HG03097 (cell line): ENCODE measurements at regions not wholly inside any gene's neighbourhood (a gene's known extent, or its start where the extent isn't known, plus 50 kb on each side); places are given as distances from the start of the nearest gene placed in this dataset.
"Not testable (repeated sequence)": the region's sequence is repeated elsewhere in the genome, so short reads cannot be mapped to it uniquely, and the experiment has no call there.

ENCODE experiments used
- ATAC-seq: cut with Tn5 transposase; IDR thresholded peaks from one replicate; pipeline ENCODE4 v1.9.1; 2021; ENCODE audit not compliant: unreplicated experiment, low FRiP score

DNA sequence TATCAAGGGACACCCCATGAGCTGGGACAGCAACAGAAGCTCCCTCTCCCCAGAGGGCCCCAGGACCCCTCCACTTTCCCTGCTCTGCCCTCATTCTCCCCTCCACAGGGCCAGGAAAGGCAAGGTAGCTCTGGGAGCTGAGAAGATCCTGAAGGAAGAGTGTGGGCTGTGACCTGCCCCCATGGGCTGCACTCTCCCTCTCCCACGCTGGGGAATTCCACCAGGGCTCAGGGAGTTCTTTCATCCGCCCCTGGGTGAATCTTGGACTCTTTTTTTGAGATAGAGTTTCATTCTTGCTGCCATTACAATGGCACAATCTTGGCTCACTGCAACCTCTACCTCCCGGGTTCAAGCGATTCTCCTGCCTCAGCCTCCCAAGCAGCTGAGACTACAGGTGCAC lies 73.8 kb downstream of the C9orf50 start:
- no peak for ATAC-seq

GRCh38 chr9:129545876-129546275 lies 75.0 kb downstream of the C9orf50 start:
- not testable (repeated sequence) for ATAC-seq

DNA sequence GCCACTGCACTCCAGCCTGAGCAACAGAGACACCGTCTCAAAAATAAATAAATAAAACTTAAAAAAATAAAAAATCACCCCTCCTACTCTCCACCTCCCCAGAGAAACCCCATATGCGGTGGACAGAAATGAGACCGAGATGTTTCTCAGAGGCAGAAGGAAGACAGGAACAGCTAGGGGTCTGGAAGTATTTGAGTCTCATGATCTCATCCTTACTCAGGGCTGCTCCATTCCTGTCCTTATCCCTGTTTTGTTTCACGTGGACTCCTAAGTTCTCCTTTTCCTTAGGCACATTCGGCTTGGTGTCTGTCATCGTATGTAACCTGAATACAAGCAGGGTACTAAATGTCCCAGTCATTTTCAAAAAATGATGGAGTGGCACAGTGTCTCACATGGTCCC lies 76.1 kb downstream of the C9orf50 start:
- no peak for ATAC-seq

DNA sequence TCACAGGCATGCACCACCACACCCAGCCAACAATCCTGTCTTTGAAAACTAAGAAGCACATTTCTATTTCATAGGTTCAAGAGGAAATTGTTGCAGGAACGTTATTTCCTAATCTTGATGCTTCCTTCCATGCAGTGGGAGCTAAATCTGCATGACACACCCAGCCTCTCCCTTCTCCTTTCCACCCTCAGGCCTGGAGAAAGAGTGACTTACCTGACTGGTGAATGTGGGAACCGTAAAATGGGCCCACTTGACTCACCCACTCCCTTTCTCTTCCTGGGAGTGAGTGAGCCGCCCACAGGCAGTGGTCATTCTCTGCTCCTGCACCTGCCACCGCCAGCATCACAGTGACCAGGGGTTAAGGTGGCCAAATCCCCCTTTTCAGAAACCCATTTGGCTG lies 78.2 kb downstream of the C9orf50 start:
- no peak for ATAC-seq

DNA sequence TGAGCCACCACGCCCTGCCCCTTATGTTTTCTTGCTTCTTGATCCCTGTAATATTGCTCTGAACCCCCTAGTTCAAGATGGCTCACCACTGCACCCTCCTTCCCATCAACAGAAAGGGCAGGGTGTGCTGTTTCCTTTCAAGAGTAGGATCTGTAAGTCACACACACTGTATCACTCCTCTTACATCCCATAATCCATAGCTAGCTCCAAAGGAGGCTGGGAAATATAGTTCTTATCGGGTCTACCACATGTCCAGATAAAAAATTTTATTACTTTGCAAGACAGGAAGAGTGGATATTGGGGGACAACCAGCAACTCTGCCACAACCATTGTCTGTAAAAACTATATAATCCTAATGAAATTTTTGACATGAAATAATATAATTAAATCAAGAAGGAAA lies 79.6 kb downstream of the C9orf50 start:
- no peak for ATAC-seq

- no peak for ATAC-seq
These were observed 81.5 kb downstream of the C9orf50 start for GRCh38 chr9:129539446-129539845.

DNA sequence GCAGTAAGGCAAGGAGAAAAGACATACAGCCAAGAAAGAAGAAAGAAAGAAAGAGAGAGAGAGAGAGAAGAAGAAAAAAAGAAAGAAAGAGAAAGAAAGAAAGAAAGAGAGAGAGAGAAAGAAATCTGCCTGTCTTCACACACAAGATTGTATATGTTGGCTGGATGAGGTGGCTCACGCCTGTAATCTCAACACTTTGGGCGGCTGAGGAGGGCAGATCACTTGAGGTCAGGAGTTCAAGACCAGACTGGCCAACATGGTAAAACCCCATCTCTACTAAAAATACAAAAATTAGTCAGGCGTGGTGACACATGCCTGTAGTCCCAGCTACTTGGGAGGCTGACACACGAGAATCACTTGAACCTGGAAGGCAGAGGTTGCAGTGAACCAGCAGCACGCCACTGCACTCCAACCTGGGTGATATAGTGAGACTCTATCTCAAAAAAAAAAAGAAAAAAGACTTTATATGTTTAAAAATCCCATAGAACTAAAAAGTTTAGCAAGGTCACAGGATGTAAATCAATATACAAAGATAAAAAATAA lies 89.0 kb downstream of the C9orf50 start:
- not testable (repeated sequence) for ATAC-seq

GRCh38 chr9:129527955-129528354 lies 92.9 kb downstream of the C9orf50 start:
- ATAC-seq = not testable (repeated sequence)

DNA sequence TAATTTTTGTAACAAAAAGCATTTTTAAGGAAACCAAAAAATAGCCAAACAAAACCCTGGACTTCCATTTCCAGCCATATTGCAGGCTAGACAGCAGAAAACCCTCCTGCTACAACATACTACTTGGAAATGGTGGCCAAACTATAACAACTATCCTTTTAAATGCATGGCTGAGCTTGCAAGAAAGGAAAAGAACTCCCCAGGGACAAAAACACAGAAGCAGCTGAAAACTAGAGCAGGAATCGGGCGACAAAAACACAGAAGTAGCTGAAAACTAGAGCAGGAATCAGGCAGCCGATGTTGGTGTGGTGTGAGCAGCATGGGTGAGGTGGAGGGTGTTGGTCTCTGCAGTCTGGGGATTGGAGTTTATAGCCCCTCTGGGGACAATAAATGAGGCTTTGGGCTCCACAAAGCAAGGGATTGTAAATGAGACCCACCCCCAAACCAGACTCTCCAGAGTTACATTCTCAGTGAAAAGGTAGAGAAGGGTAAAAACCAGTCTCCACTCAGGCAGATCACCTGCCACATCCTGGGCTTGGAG lies 95.2 kb downstream of the C9orf50 start:
- ATAC-seq = no peak

DNA sequence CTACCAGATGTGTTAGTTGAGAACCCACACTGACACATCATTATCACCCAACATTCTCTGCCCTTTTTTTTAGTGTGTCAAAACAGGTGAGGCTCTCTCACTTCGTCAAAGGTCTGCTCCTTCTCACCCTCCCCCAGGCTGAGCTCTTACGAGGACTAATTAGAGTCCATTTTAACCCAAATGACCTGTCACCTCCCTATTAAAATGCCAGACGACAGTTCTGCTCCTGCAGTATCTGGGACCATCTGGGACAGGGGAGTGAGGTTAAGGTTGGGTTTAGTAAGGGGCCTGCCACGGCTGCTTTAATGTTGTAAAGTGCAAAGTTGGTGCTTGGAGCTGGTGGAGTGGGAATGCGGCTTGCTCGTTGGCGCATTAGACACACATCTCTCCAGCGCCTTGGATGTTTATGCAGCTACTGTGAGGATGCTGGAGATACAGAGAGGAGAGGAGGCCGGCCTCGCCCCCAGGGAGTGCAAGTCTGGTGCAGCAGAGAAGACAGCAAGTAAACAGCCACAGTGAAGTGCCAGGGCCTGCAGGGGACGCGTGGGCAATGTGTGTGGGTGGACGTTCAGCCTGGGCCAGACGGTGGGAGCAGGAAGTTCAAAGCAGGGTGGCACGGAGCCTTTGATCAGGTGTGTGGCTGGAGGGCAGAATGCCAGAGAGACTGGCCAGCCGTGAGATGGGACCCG lies 96.2 kb downstream of the C9orf50 start:
- ATAC-seq = no peak

DNA sequence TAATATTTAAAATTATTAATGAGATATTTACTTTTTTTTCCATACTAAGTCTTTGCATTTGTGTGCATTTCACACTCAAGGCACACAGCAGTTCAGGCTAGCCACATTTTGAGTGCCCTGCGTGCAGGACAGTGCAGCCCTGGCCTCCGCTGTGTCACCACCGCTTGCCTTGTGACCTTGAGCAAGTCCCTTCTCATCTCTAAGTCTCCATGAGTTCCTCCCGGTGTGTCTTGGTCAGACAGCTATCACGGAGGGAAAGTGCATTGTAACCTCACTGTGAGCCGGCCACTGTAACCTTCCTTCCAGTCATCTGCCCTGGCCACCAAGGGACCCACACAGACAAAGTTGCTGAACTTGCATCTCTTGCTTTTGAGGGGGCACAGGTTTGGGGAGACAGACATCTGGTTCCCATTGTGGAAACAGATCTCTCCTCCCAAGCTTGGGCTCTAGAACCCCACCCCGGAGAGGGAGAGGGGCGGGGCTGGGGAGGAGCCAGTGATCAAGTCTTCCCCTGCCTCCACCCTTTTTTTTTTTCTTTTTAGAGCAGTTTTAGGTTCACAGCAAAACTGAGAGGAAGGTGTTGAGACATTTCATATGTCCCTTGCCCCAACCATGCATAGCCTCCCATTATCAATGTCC lies 96.8 kb downstream of the C9orf50 start:
- ATAC-seq = no peak

DNA sequence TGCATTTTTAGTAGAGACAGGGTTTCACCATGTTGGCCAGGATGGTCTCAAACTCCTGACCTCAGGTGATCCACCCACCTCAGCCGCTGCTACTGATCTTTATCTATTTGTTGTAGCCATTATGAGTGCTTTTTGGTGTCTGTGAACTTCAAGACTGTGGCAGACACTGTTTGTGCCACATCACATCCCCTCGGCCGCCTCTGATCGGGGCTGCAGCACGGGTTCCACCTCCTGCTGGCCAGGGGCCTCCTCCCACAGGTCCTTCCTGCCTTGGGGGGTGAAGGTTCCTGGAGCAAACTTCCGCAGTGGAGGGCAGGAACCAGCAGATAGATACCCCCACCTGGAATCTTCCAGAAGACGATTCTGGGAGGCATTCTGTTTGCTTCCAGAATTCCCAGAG lies 98.5 kb downstream of the C9orf50 start:
- no peak for ATAC-seq

GRCh38 chr9:129520082-129520481 lies 100.8 kb downstream of the C9orf50 start:
- ATAC-seq = no peak

DNA sequence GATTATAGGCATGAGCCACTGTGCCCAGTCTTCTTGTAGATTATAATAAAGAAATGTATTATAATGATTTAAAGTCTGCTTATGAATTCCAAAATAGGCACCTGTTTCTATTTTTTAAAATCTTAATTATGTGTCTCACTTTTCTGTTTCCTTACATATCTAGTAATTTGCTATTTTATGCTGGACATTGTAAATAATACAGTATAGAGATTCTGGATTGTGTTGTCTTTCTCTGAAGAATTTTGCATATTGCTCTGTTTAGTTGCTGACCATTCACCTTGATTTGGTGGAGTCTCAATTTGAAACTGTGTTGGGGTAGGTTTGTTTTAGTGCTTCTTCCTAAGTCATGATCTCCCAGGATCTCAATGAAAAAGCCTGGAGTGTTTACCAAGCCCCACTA lies 102.8 kb downstream of the C9orf50 start:
- ATAC-seq = no peak

- no peak for ATAC-seq
These were observed 103.9 kb downstream of the C9orf50 start for GRCh38 chr9:129517006-129517405.

DNA sequence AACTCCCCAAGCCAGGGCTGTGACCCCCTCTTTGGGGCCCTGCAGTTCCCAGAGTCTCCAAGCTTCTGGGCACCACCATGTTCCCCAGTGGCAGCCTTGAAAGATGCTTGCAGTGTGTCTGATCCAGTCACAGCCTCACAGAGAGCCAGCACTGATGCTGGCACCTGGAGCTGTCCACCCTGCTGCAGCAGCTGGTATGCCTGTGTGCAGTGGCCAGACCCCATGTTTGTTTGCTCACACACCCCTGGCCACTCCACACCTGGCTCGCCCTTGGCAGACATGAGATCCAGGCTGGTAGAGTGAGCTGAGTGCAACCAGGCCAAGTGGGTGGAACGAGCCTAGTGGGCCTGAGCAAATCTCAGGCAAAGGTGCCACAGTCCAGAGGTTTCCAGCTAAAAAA lies 106.0 kb downstream of the C9orf50 start:
- ATAC-seq = no peak

- no peak for ATAC-seq
These were observed 106.4 kb downstream of the C9orf50 start for GRCh38 chr9:129514497-129514867.

DNA sequence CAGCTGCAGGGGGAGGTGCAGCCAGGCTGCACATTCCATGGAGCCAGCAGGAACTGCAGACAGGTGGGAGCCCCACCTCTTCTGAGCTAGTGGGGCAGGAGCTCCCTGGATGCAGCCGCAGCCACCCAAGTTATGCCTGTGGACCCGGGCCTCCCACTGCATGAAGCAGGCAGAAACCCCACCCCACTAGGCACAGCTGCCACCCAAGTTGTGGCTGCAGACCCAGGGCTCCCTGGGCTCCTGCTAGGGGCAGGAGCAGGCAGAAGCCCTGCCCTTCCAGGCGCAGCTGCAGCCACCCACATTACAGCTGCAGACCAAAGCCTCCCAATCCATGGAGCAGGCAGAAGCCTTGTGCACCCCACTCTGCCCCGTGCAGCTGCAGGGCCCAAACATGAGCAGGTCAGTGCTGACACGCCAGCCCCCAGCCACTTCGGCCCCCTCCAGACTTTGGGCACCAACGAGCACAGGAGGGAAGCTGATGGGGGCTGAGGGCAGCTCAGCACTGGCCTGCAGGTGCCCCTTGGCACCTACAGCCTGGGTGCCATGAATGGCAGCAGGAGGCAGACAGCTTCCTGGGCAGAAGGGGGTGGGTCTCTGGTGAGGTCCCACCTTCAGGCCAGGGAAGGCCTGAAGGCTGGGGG lies 106.9 kb downstream of the C9orf50 start:
- no peak for ATAC-seq

- ATAC-seq = no peak
These were observed 107.6 kb downstream of the C9orf50 start for GRCh38 chr9:129513282-129513681.

- no peak for ATAC-seq
These were observed 109.5 kb downstream of the C9orf50 start for GRCh38 chr9:129511285-129511900.

DNA sequence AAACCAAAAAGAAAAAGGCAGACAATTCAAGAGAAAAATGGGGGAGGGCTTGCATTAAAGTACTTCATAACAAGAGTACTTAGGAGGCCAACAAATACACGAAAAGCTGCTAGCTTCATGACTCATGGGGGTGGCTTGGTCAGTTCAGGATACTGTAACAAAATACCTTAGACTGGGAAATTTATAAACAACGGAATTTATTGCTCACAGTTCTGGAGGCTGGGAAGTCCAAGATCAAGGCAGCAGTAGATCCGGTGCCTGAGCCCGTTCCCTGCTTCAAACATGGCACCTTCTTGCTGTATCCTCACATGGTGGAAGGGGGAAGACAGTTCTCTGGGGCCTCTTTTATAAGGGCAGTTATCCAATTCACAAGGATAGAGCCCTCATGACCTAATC lies 111.4 kb downstream of the C9orf50 start:
- ATAC-seq = no peak
